ENCODE measurements at regions not wholly inside any gene's neighbourhood (a gene's known extent, or its start where the extent isn't known, plus 50 kb on each side); places are given as distances from the start of the nearest gene placed in this dataset.

DNA sequence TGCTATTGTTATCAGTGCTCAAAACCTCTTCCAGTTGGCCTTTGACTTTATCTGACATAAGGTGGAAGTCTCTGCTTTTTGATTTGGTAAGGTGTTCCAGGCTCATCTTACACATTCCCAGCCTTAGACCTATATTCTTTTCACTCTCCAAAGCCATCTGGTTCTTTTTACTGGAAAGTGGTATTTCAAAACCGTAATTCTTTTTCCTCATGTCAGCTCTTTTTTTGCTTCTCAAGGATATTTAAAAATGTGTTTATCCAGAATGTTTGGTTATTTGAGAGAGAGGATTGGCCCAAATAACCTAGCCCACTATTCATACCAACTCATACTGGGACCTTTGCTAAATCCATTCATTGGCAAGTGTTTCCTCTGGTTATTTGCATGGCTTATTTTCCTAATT is 411.2 kb upstream of the PIK3C3 start:
- DNase-seq (ENCODE audit: low read depth in 2 of 2): no peak

DNA sequence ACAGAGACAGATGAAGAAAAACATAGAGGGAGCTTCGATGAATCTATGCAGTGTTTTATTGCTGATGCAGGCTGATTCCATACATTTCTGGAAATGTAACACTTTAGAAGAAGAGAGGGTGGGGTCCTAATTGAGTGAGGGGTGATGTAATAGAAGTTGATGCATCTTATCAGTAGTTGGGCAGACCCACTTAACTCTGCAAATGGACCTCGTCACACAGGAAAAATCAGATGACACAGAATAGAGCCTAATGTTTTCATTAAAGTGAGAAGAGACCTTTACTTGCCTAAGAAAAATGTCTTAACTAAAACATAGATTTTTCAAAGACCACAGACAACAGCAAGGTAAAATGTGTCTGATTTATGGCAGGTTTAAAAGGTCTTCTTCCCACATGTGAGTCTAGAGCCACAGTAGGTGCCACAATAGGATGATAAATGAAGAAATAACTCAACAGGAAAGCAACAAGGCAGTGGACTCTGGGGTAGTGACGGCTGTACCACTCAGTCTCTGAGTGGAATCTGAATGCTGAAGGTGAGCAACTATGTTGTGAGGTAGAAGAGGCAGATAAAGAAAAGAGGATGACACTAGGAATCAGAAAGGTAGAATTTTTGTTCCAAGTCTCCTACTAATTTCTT is 414.7 kb upstream of the PIK3C3 start:
- DNase-seq (ENCODE audit: low read depth in 2 of 2): no peak

DNA sequence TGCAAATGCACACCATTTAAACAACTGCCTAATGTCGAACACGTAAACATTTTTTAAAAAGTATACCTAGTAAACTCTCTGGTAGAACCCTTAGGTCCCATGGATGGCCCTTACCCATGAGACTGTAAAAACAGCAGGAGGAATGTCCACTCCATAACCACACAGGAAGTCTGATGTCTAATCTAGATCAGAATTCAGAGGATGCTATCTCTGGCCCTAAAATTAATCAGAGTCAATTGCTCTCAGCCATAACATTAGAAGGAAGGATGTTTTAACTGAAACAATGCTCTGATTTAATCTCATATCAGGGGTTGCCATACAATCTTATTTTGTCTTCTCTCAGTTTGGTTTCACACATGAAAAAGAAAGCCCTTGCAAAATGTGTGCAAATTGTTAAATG is 416.3 kb upstream of the PIK3C3 start:
- no peak for DNase-seq (ENCODE audit: low read depth in 2 of 2)

DNA sequence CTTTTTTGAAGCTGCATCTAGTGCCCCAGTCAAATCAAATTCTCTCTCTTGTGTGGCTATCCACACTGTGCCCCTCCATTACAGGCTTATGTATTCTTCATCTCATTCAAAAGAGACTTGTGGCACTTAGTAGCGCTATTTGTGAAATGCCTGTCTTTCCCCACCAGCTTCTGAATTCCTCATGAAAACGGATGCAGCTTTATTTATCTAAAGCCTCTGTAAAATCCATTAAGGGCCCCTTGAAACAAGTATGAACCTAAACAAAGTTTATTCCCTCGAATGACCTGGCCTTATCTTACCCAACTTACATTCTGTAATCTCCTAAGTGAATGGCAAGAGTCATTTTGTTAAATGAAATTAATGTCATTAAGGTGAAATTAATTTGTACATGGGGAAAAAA is 417.4 kb upstream of the PIK3C3 start:
- no peak for DNase-seq (ENCODE audit: low read depth in 2 of 2)

DNA sequence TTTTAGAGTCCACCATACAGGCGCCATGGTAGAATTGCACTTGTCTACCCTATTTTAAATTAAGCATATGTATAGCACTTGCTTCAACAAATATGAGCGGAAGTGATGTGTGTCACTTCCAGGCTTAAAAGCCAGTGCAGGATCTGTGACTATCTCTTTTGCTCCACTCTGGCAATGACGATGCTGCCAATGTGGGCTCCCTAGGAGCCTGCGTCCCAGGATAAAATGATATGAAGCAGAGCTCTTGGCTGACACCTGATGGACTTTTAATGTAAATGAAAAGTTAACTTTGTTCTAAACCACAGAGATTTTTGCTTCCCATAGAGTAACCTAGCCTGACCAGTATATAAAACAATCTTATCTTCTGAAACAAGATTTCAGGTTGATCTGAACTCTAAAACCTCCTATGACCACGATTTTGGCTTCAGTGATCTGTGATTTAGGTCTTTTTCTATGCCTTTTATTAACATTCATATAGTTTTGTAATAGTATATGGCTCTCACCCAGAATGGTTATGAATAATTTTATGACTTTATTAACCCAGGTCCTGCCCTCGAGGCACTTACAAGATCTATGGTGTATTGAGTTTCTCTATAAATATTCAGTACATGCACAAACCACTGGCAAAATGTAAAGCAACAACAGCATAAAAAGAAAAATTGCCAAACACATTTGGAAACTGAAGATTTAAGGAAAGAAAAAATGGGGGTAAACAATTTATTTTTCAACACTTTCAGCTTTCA is 422.5 kb upstream of the PIK3C3 start:
- no peak for DNase-seq (ENCODE audit: low read depth in 2 of 2)

DNA sequence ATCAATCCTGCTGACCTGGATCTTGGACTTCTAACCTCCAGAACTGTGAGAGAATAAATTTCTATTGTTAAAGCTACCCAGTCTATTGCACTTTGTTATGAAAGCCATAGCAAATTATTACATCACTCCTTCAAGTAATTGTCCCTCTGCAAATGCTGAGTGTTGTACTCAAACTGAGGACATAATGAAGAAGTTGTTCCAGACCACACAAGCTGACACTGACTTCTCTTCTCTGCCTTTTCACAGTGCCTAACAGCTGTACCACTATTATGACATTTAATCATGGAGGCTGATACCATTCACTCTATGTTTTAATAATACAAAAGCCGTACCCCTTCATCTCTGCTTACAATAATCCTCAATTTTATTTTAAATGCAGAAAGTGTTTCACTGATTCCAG is 424.1 kb upstream of the PIK3C3 start:
- no peak for DNase-seq (ENCODE audit: low read depth in 2 of 2)

DNA sequence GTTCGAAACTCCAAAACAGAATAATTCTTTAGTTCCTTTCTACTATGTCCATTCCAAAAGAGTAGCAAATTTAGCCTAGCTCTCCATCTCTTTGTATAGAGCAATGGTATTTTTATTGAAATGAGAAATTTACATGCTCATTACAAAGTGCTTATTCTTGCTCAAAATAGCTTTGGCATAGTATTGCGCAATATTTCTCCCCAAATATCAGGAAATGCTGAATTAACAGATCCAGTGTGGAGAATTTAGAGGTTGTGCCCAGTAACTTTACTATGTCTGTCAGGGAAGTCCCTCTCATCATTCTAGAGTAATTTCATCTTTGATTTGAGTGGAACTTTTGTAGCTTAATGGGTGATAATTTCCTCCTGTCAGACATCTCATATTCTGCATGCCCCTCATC is 425.9 kb upstream of the PIK3C3 start:
- no peak for DNase-seq (ENCODE audit: low read depth in 2 of 2)

DNA sequence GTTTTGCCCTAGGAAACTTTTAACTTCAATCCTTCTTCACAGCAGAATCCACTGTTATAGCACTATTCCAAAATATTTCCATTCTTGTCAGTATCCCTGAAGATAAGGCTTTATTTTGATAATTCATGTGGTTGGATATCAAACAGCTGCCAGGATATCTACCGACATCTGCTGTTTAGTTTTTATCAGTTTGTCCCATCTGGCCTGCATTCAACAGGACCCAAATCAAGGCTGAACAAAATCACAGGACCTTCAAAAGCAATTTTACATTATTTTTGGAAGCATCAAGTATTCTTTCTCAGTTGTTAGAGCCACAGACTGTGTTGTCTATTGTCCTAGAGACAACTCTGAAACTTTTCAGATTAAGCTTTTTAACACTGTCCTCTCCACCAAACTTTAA is 429.0 kb upstream of the PIK3C3 start:
- no peak for DNase-seq (ENCODE audit: low read depth in 2 of 2)

DNA sequence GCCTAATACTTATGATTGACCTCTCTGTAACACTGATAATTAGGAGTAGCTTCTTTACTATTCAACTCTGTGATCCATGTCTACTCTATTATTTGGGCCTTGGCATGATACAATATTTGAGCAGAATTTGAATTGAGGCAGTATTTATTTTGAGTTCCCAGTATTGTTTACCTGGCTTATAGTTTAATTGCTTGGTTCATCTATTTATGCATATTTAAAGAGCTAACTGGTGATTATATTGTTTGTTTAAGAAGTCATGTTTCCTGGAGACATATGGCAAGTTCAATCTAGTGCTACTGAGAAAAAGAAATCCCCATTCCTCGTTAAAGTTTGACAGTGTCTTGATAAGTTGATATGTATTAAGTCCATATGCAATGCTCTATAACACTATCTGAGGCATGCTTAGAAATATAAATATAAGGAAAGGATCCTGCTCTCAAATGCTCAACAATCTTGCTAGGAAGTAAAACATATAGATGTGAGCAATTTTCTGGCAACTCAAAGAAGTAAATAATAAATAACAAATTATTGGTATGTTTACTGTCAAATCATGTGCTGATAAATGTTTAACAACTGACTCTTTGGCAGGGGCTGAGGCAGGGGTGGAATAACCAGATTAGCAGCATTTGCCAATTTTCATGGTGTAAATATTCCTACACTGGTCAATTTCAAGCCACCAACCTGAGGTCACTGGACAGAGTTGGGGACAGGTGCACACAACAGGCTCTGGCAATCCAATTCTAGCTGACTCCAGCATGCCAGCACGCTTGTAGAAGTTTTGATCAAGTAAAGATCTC is 430.2 kb upstream of the PIK3C3 start:
- DNase-seq (ENCODE audit: low read depth in 2 of 2): no peak

DNA sequence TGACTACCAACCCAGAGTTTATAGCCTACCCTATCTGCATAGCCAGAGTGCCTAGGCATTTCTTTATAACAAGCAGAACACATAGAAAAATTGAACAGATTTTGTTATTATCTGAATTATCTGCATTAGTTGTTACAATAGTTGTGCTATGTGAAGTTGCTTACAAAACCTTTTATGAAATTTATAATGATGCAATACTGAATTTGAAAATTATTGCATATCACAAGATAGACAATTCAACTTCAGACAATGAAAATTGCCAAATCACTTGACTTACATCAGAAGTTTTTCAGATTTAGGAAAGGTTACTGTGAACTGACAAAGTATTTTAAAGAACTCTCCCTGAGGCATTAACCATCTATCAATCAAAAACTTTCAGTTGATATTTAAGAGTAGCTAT is 437.9 kb upstream of the PIK3C3 start:
- no peak for DNase-seq (ENCODE audit: low read depth in 2 of 2)

DNA sequence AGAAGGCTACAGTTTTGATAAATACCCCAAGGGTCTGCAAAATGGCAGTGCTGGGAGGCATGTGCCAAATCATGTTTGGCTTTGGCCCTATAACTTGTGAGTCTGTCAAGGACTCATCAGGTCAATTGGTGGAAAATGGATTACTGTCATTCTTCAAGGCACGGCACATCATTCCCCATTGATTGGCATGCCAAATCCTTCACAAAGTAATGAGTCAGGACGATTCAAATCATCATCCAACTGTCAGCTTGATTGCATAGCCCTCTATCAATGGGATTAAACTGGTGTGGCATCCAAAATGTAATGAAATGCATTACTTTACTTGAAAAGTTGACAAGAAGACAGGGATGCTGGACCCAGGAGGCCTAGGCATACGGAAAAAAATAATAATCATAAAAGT is 441.6 kb upstream of the PIK3C3 start:
- DNase-seq (ENCODE audit: low read depth in 2 of 2): no peak

DNA sequence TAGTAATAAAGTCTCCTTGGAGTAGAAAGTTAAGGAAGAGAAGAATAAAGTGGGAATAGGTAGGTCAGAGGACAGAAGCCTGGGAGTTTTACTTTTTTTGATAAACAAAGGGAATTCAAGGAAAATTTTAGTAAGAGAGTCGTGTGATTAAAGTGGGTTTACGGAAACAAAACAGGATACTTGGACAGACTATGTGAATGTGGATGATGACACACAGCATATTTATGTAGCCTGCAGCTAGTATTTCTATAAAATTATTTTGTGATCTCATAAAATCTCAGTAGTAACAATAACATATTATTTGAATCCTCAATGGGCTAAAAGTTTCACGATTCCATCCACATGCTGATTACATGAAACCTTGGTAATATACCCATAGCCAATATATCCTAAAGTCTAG is 450.7 kb upstream of the PIK3C3 start:
- no peak for DNase-seq (ENCODE audit: low read depth in 2 of 2)

DNA sequence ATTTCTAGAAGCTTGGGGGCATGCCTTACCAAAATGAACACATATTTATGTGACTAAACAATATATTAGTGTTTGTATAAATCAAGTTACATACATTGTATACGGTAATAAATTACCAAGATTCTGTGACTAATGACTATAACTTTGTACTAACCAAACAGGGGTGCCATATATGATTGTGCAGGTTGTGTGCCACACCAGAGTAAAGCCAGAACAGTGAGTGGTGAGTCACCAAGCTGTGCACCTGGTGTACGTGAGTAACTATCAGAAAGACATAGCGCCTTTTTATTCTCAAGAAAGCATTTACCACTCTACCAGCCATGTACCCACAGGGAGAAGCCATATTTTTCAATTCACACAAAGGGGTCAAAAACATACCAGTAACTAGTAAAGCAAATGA is 453.2 kb upstream of the PIK3C3 start:
- no peak for DNase-seq (ENCODE audit: low read depth in 2 of 2)

DNA sequence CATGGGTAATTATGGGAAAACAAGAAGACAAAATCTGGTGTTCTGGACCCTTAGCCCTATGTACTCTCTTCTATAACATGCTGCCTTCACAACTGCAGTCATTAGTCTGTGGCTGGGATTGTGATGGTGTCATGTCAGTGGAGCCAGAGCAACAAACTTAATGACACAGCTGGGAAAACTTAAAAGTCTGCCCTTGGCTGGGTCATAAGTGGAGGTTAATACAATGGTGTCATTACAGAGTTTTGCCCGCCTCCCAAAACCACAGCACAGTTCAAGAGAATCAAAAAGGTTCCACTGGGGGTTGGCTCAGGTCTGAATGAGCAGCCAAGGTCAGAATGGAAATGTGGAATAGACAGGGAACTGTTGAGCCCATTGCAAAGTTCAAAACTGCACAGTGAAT is 455.7 kb upstream of the PIK3C3 start:
- DNase-seq (ENCODE audit: low read depth in 2 of 2): no peak

DNA sequence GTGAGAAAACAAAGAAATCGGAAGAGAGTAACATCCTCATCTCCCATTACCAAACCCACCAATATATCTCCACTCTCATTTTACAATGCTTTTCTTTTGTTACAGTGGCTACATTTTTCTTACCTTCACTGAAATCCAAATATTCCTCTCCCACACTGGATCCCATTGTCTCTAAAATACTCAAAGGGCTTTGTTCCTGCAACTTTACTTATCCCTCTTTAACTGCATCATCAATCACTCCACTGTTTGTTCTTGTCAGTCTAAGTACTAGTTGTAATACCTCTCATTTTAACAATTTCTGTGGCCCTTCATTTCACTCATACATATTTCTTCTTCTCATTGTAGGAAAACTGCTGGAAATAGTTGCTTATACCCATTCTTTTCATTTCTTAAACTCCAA is 464.2 kb upstream of the PIK3C3 start:
- no peak for DNase-seq (ENCODE audit: low read depth in 2 of 2)

DNA sequence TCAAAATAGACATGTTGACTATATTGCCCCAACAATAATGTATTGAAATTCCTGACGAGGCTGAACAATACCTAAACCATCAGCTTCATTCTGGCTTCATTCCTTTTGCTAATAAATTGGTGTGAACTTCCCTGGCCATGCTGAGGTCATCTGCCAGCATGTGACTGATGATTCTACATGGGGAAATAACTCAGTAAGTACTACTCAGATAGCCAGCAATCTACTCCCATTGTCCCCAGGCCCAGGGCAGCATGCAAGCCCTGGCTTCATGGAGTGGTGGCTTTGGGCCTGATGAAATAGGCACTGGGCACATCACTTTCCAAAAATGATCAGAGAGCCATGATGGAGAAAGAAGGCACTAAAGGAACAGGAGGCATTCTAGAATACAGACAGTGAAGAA is 468.5 kb upstream of the PIK3C3 start:
- DNase-seq (ENCODE audit: low read depth in 2 of 2): no peak

DNA sequence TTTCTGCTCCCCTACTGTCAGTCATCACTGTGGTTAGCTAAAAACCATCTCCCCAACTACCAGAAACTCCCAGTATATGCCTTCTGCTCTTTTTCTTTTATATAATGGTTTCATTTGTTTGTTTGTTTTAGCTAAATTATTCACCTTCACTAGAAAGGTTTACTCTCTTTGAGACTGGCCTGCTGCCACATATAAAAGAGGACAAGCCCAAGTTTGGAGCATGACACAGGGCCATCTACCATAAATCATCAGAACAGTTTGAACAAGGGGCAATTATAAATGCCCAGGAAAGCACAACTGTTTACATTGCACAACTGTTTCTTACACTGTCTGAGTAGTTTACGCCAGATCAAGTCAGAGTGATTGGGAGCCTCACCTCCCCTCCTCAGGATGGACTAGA is 471.0 kb upstream of the PIK3C3 start:
- DNase-seq (ENCODE audit: low read depth in 2 of 2): no peak

DNA sequence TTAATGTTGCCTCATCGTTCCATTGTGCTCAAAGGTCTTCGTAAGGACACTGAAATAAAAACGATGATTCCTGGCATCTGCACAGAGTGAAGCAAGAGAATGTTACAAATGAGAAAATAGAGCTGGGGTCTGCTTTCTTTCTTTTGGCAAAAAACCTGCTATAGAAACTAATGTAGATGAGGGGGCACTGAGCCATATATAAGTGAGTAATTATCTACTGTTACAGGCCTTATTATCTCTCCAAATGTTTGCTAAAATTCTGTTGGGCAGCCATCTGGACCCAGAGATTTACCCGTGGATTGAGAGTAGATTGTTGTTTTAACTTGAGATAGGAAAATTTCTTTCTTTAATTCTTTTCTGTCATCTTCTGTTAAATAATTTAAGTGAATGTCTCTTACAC is 472.5 kb upstream of the PIK3C3 start:
- DNase-seq (ENCODE audit: low read depth in 2 of 2): no peak

DNA sequence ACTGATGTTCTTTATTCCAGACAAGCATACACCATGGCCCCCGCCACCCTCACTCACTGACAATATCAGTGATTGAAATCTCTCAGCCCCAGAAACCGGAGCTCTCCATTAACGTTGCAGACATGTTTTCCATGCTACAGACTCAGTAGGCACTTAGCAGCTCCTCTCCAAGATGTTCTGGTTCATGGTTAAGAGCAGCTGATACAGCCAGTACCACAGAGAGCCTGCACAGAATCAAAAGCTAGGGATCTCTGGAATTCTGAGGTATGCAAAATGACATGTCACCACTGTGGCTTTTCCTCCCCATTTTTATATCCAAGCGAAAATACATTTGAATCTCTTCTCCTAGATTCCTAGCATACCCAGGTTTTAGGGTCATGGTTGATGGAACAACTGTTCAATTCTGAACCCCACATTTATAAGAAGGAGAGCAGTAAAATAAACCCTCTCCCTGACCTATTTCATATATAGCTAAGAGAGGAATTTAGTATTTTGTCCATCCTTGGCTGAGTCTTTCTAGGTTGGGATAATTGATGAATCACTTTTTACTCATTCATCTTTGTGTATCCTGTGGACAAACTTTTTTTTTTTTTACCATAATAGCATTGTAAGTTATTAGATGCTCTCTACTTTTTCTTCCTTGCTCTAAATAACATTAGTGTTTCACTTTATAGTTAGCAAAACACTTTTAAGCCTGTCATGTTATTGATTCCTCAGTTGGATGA is 488.4 kb upstream of the PIK3C3 start:
- DNase-seq (ENCODE audit: low read depth in 2 of 2): no peak

DNA sequence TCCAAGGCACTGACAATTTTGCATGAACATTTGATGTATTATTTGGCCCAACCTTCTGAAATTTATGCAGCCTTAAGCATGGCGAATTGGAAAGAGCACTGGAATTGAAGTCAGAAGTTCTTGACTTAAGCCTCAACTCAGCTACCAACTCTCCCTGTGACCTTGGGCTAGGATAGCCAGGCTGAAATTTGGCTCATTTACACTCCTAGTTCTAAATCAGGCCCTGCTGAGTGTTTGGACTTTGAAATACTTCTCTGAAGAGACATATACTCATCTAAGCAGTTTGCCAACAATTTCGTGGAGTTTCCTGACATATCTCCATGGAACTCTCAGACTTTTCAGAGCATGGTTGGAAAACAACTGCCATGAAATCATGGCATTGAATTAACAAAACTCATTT is 489.6 kb upstream of the PIK3C3 start:
- DNase-seq (ENCODE audit: low read depth in 2 of 2): no peak

DNA sequence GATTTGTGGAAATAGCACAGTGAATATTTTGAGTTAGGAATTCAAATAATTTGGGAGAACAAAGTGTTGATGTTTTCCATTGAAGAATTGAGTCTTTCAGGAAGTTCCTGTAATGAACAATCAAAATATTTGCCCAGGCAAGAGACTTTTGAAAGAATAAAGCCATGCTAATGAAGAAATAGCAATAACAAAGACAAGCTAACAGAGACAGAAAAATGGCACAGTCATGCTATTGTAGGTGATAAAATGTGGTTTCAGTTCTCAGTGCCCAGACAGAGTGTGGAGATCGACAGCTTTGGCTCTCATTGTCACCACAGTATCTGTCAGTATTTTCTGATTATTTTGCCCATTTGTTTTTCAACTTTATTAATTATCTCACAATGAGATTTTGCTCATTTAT is 490.8 kb upstream of the PIK3C3 start:
- DNase-seq (ENCODE audit: low read depth in 2 of 2): no peak

DNA sequence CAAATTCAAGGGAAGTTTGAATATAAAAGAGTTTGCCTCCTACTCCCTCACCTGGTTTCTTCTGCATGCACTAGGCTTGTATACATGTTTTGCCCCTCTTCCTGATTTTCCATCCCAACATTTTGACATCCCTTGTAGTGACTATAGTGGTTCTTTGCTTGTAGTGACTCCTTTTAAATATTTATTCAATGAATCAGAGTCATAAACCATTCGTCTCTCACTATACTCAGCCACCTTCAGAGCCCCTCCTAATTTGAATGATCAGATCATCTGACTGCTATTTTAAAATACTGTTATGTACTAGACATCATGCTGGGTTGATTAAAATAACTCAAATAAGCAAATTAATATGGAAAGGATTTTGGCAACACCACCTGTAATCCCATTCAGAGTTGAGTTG is 492.1 kb upstream of the PIK3C3 start:
- no peak for DNase-seq (ENCODE audit: low read depth in 2 of 2)

All from stimulated activated CD4-positive, alpha-beta T cell treated with anti-CD3 and anti-CD28 coated beads, Interleukin-1b, Interleukin-23, amount 100 ng/mL, for 4 hours (primary cell).